Vagina (tissue), 2 donors: ENCODE measurements at regions not wholly inside any gene's neighbourhood (a gene's known extent, or its start where the extent isn't known, plus 50 kb on each side); places are given as distances from the start of the nearest gene placed in this dataset.

ENCODE experiments used
- POLR2A ChIP-seq, 2 donors: fragments of 450-650 bp; IDR thresholded peaks; one replicate each; pipeline ENCODE4 v1.6.1; 2017; ENCODE audit warnings: antibody characterized with exemption in 2 of 2, mild to moderate bottlenecking in 2 of 2, moderate library complexity in 2 of 2
- POLR2AphosphoS5 ChIP-seq, 2 donors: sonication (generic); formaldehyde crosslinking; IDR thresholded peaks; one replicate each; pipeline ENCODE4 v1.9.0; 2017; ENCODE audit warnings: antibody characterized with exemption in 2 of 2, mild to moderate bottlenecking in 2 of 2, low read depth in 1 of 2; ENCODE audit not compliant: insufficient read depth in 1 of 2
- TF ChIP-seq, protein P1 (sequence below), 3 experiments: fragments of 450-650 bp in 2 of 3; fragments of 200-600 bp in 1 of 3; sonication (generic) in 1 of 3; IDR thresholded peaks; one replicate each; pipeline ENCODE4 v1.5.1; 2017 to 2019; ENCODE audit warnings: antibody characterized with exemption in 3 of 3, mild to moderate bottlenecking in 2 of 3, moderate library complexity in 2 of 3

DNA sequence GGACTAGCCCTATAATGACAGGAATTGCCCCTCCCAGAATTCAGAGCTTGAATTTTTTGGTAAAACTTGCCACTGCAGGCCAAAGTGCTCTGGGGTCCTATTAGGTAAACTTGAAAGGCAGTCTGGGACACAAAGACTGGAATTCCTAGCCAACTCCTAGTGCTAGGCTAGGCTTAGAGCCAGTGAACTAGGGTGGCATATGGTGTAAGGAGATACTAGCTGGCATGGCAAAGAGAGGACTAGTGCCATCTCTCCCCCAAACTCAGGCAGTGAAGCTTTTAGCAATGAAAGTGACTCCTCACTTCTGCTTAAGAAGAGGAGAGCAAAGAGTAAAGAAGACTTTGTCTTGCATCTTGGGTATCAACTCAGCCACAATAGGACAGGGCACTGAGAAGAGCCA lies 410.5 kb upstream of the CNTNAP5 start:
- TF ChIP-seq, protein P1, sequence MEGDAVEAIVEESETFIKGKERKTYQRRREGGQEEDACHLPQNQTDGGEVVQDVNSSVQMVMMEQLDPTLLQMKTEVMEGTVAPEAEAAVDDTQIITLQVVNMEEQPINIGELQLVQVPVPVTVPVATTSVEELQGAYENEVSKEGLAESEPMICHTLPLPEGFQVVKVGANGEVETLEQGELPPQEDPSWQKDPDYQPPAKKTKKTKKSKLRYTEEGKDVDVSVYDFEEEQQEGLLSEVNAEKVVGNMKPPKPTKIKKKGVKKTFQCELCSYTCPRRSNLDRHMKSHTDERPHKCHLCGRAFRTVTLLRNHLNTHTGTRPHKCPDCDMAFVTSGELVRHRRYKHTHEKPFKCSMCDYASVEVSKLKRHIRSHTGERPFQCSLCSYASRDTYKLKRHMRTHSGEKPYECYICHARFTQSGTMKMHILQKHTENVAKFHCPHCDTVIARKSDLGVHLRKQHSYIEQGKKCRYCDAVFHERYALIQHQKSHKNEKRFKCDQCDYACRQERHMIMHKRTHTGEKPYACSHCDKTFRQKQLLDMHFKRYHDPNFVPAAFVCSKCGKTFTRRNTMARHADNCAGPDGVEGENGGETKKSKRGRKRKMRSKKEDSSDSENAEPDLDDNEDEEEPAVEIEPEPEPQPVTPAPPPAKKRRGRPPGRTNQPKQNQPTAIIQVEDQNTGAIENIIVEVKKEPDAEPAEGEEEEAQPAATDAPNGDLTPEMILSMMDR (IDR thresholded peaks at IDR 0.05), result no peak
- TF ChIP-seq POLR2A (IDR thresholded peaks at IDR 0.05) (no peak), POLR2AphosphoS5 (IDR thresholded peaks at IDR 0.05; ENCODE audit: insufficient read depth in 1 of 2, low read depth in 1 of 2) (no peak)
